B cell (primary cell): ENCODE measurements at regions not wholly inside any gene's neighbourhood (a gene's known extent, or its start where the extent isn't known, plus 50 kb on each side); places are given as distances from the start of the nearest gene placed in this dataset.
"Not testable (repeated sequence)": the region's sequence is repeated elsewhere in the genome, so short reads cannot be mapped to it uniquely, and the experiment has no call there.

ENCODE experiments used
- ATAC-seq: fragments of 200-7000 bp; cut with Tn5 transposase; one replicate; pipeline ENCODE4 v1.10.0; 2021; ENCODE audit warnings: low read depth, mild to moderate bottlenecking, moderate number of reproducible peaks, moderate library complexity
- CTCF ChIA-PET: fragments of 350-600 bp; sonication (Branson Sonifier 250); formaldehyde crosslinking; loops from one replicate; lab custom pipeline; 2021; ENCODE audit warnings: antibody characterized with exemption, inconsistent platforms; lab: Charles Lee
- POLR2A ChIA-PET: fragments of 350-600 bp; sonication (Branson Sonifier 250); formaldehyde crosslinking; loops from one replicate; lab custom pipeline; 2021; ENCODE audit warnings: antibody characterized with exemption; lab: Charles Lee
- DNase-seq: peaks from one replicate; pipeline ENCODE4 v3.0.0; 2013
- H2AFZ ChIP-seq: 2 replicates; pipeline ENCODE4 v1.6.1; 2012; ENCODE audit warnings: mild to moderate bottlenecking, low read depth, low read length; ENCODE audit not compliant: insufficient read depth, poor library complexity, severe bottlenecking
- H3K27ac ChIP-seq, 2 donors: 1 replicate in 1 of 2; 2 replicates in 1 of 2; pipeline ENCODE4 v1.5.1; 2012 to 2013; ENCODE audit warnings: low read length in 2 of 2, mild to moderate bottlenecking in 2 of 2, moderate library complexity in 1 of 2
- H3K27me3 ChIP-seq, 4 experiments: fragments of 200-600 bp in 1 of 4; sonication (generic) in 1 of 4; replicated peaks in 1 of 4; 1 replicate in 2 of 4; 2 replicates in 2 of 4; pipeline versions ENCODE4 v1.6.1 to v1.7.0; 2013 to 2016; ENCODE audit warnings: low read length in 3 of 4, mild to moderate bottlenecking in 2 of 4, mixed read lengths in 1 of 4, moderate library complexity in 1 of 4; ENCODE audit not compliant: insufficient read depth in 4 of 4, control insufficient read depth in 3 of 4; ENCODE audit errors: control extremely low read depth in 1 of 4
- H3K36me3 ChIP-seq, 2 experiments: replicated peaks in 1 of 2; 1 replicate in 1 of 2; 2 replicates in 1 of 2; pipeline versions ENCODE4 v1.6.1 to v1.7.1; 2013; ENCODE audit warnings: low read length in 1 of 2; ENCODE audit not compliant: insufficient read depth in 2 of 2, control insufficient read depth in 1 of 2; ENCODE audit errors: control extremely low read depth in 1 of 2, extremely low read depth in 1 of 2
- H3K4me1 ChIP-seq, 2 donors: fragments of 200-600 bp in 1 of 2; sonication (generic) in 1 of 2; 1 replicate in 1 of 2; 2 replicates in 1 of 2; pipeline versions ENCODE4 v1.5.1 to v1.6.1; 2013 to 2017; ENCODE audit warnings: low read length in 2 of 2; ENCODE audit not compliant: control insufficient read depth in 2 of 2, insufficient read depth in 2 of 2
- H3K4me2 ChIP-seq: replicated peaks from 2 replicates; pipeline ENCODE3; 2012; ENCODE audit warnings: mild to moderate bottlenecking, low read depth, low read length; ENCODE audit not compliant: poor library complexity, severe bottlenecking
- H3K4me3 ChIP-seq, 5 experiments: fragments of 200-600 bp in 1 of 5; sonication (generic) in 1 of 5; 1 replicate in 3 of 5; 2 replicates in 2 of 5; pipeline versions ENCODE4 v1.5.1 to v1.7.0; 2011 to 2016; ENCODE audit warnings: low read length in 4 of 5, mild to moderate bottlenecking in 4 of 5, low read depth in 2 of 5, control low read depth in 1 of 5, moderate library complexity in 1 of 5; ENCODE audit not compliant: insufficient read depth in 1 of 5; ENCODE audit errors: control extremely low read depth in 1 of 5, extremely low read depth in 1 of 5
- H3K79me2 ChIP-seq: fragments of 200-600 bp; sonication (generic); one replicate; pipeline ENCODE4 v1.6.0; 2016; ENCODE audit warnings: low read length; ENCODE audit not compliant: control insufficient read depth, insufficient read depth
- H3K9ac ChIP-seq: fragments of 200-600 bp; sonication (generic); 2 replicates; pipeline ENCODE4 v1.6.1; 2017; ENCODE audit warnings: mild to moderate bottlenecking, low read length, moderate library complexity
- H3K9me3 ChIP-seq, 3 donors: one replicate each; pipeline versions ENCODE4 v1.6.1 to v1.7.1; 2013; ENCODE audit warnings: low read length in 2 of 3; ENCODE audit not compliant: control insufficient read depth in 2 of 3, insufficient read depth in 1 of 3; ENCODE audit errors: control extremely low read depth in 1 of 3
- H4K20me1 ChIP-seq: 2 replicates; pipeline ENCODE4 v1.6.0; 2012; ENCODE audit warnings: mild to moderate bottlenecking, low read length; ENCODE audit not compliant: insufficient read depth, control insufficient read depth, poor library complexity, severe bottlenecking
- H3K27ac Mint-ChIP-seq: one replicate; pipeline ENCODE4 v1.8.0; 2021; ENCODE audit warnings: mixed read lengths
- H3K27me3 Mint-ChIP-seq: one replicate; pipeline ENCODE4 v1.8.0; 2021; ENCODE audit warnings: mixed read lengths
- H3K4me1 Mint-ChIP-seq: one replicate; pipeline ENCODE4 v1.8.0; 2021; ENCODE audit warnings: mixed read lengths
- H3K4me3 Mint-ChIP-seq: one replicate; pipeline ENCODE4 v1.8.0; 2021; ENCODE audit warnings: mixed read lengths
- H3K9me3 Mint-ChIP-seq: one replicate; pipeline ENCODE4 v1.8.0; 2022; ENCODE audit warnings: mixed read lengths; ENCODE audit not compliant: insufficient read depth
- CTCF ChIP-seq: fragments of 200-600 bp; IDR thresholded peaks from one replicate; pipeline ENCODE4 v1.8.0; 2022; ENCODE audit warnings: antibody characterized with exemption, mild to moderate bottlenecking
- EZH2 ChIP-seq: IDR thresholded peaks from 2 replicates; pipeline ENCODE4 v1.6.1; 2012; ENCODE audit warnings: borderline replicate concordance, low read depth, mild to moderate bottlenecking, moderate library complexity, low read length; ENCODE audit not compliant: insufficient read depth, poor library complexity, severe bottlenecking
- WGBS: methylation state at CpG from one replicate; pipeline ENCODE4 v1.1.5; 2013; ENCODE audit warnings: missing lambda C conversion rate; ENCODE audit not compliant: insufficient coverage; 5-methylcytosine and 5-hydroxymethylcytosine counted together
- intact Hi-C: fragments of 100-400 bp; cut with micrococcal nuclease; formaldehyde crosslinking; loops from one replicate; pipeline ENCODE4 v1.10.0; 2022

- H3K27ac Mint-ChIP-seq, H3K9me3 ChIP-seq, POLR2A ChIA-PET, CTCF ChIA-PET, H3K27me3 ChIP-seq, H3K27me3 Mint-ChIP-seq, H3K4me3 ChIP-seq, H3K9me3 Mint-ChIP-seq, H3K79me2 ChIP-seq, H3K4me2 ChIP-seq, H3K36me3 ChIP-seq, H4K20me1 ChIP-seq, intact Hi-C loops, H3K4me3 Mint-ChIP-seq, H3K4me1 ChIP-seq, H3K27ac ChIP-seq, ATAC-seq, H3K9ac ChIP-seq, H2AFZ ChIP-seq, H3K4me1 Mint-ChIP-seq, DNase-seq: not testable (repeated sequence)
- WGBS, result no CpG with 5 or more reads among the region's 2 CpGs
Observed at GRCh38 chr11:103616586-103616985, 419.9 kb upstream of the DDI1 start.

GRCh38 chr11:103618528-103618927 lies 417.9 kb upstream of the DDI1 start:
- Histone ChIP-seq H3K4me3 (no peak overlapping the region), H3K9me3 (no peaks in the 10 kb centered on the region), H3K79me2 (no peaks in the 10 kb centered on the region), H3K9ac (no peak overlapping the region), H4K20me1 (no peaks in the 10 kb centered on the region), H3K36me3 (no peaks in the 10 kb centered on the region), H3K27ac (no peak overlapping the region), H2AFZ (no peak overlapping the region), H3K4me2 (no peak overlapping the region), H3K4me1 (no peaks in the 10 kb centered on the region), H3K27me3 (no peaks in the 10 kb centered on the region)
- intact Hi-C loops, result no loop called here
- WGBS, result no CpG with 5 or more reads among the region's 3 CpGs
- DNase-seq (no peak), ATAC-seq (no peak)
- peaks cover 1% of the 10 kb centered on the region for H3K4me1 Mint-ChIP-seq
- no peak overlapping the region for H3K27ac Mint-ChIP-seq
- H3K9me3 Mint-ChIP-seq, result no peaks in the 10 kb centered on the region
- H3K27me3 Mint-ChIP-seq, result no peaks in the 10 kb centered on the region
- ChIA-PET POLR2A (interaction anchor here (0.6 kb wide), 1 partner anchor 691 kb away, joined by 4 read pairs; no protein-coding TSS in a partner anchor), CTCF (interaction anchor here (1.5 kb wide), 1 partner anchor 18 kb away, joined by 3 read pairs; no protein-coding TSS in a partner anchor)
- no peak overlapping the region for H3K4me3 Mint-ChIP-seq
- TF ChIP-seq CTCF (no peak), EZH2 (no peak)
